ENCODE measurements at regions not wholly inside any gene's neighbourhood (a gene's known extent, or its start where the extent isn't known, plus 50 kb on each side); places are given as distances from the start of the nearest gene placed in this dataset.
A peak's percentile ranks its signal among the peaks of the same experiment; 100 is the strongest.

GRCh38 chr12:17982556-17982955 is 107.4 kb downstream of the RERGL start:
- Histone ChIP-seq H3K79me2 (ENCODE audit: control insufficient read depth, low read length) (no peaks in the 10 kb centered on the region), H3F3A (ENCODE audit: control insufficient read depth, insufficient read depth) (no peaks in the 10 kb centered on the region), H3K9me2 (replicated peaks; ENCODE audit: control insufficient read depth, low read length) (no peaks in the 10 kb centered on the region), H3K4me1 (ENCODE audit: control insufficient read depth, low read length) (no peaks in the 10 kb centered on the region), H3K27ac (ENCODE audit: low read depth, low read length) (no peak overlapping the region), H3K4me3 (ENCODE audit: low read length) (no peak overlapping the region), H3K9me3 (ENCODE audit: control insufficient read depth, insufficient read depth, low read length) (no peaks in the 10 kb centered on the region), H3K27me3 (ENCODE audit: control insufficient read depth, low read length) (no peaks in the 10 kb centered on the region), H4K20me1 (ENCODE audit: control insufficient read depth, insufficient read depth, low read depth, low read length) (no peaks in the 10 kb centered on the region), H3K36me3 (ENCODE audit: control insufficient read depth, low read length) (no peaks in the 10 kb centered on the region), H3K4me2 (ENCODE audit: low read length) (no peak overlapping the region)
- no peak for TF ChIP-seq CTCF (IDR thresholded peaks at IDR 0.05; ENCODE audit: low read depth, low read length, poor library complexity, severe bottlenecking)
- TF ChIP-seq EZH2phosphoT487 (IDR thresholded peaks at IDR 0.05; ENCODE audit: borderline replicate concordance, low read length): no peak

GRCh38 chr12:17976202-17976601 is 113.8 kb downstream of the RERGL start:
- Histone ChIP-seq H3K4me3 (ENCODE audit: low read length) (no peak overlapping the region), H3K27ac (ENCODE audit: low read depth, low read length) (no peak overlapping the region), H3F3A (ENCODE audit: control insufficient read depth, insufficient read depth) (no peaks in the 10 kb centered on the region), H3K4me1 (ENCODE audit: control insufficient read depth, low read length) (no peaks in the 10 kb centered on the region), H4K20me1 (ENCODE audit: control insufficient read depth, insufficient read depth, low read depth, low read length) (no peaks in the 10 kb centered on the region), H3K79me2 (ENCODE audit: control insufficient read depth, low read length) (no peaks in the 10 kb centered on the region), H3K27me3 (ENCODE audit: control insufficient read depth, low read length) (no peaks in the 10 kb centered on the region), H3K4me2 (ENCODE audit: low read length) (no peak overlapping the region), H3K36me3 (ENCODE audit: control insufficient read depth, low read length) (no peaks in the 10 kb centered on the region), H3K9me2 (replicated peaks; ENCODE audit: control insufficient read depth, low read length) (no peaks in the 10 kb centered on the region), H3K9me3 (ENCODE audit: control insufficient read depth, insufficient read depth, low read length) (no peaks in the 10 kb centered on the region)
- TF ChIP-seq EZH2phosphoT487 (IDR thresholded peaks at IDR 0.05; ENCODE audit: borderline replicate concordance, low read length): no peak
- TF ChIP-seq CTCF (IDR thresholded peaks at IDR 0.05; ENCODE audit: low read depth, low read length, poor library complexity, severe bottlenecking): peak; percentile 23

GRCh38 chr12:17975763-17976162 is 114.2 kb downstream of the RERGL start:
- no peak for TF ChIP-seq CTCF (IDR thresholded peaks at IDR 0.05; ENCODE audit: low read depth, low read length, poor library complexity, severe bottlenecking)
- TF ChIP-seq EZH2phosphoT487 (IDR thresholded peaks at IDR 0.05; ENCODE audit: borderline replicate concordance, low read length): no peak
- Histone ChIP-seq H3K27me3 (ENCODE audit: control insufficient read depth, low read length) (no peaks in the 10 kb centered on the region), H3K4me3 (ENCODE audit: low read length) (no peak overlapping the region), H3F3A (ENCODE audit: control insufficient read depth, insufficient read depth) (no peaks in the 10 kb centered on the region), H3K27ac (ENCODE audit: low read depth, low read length) (no peak overlapping the region), H3K4me1 (ENCODE audit: control insufficient read depth, low read length) (no peaks in the 10 kb centered on the region), H3K9me3 (ENCODE audit: control insufficient read depth, insufficient read depth, low read length) (no peaks in the 10 kb centered on the region), H3K36me3 (ENCODE audit: control insufficient read depth, low read length) (no peaks in the 10 kb centered on the region), H3K4me2 (ENCODE audit: low read length) (no peak overlapping the region), H4K20me1 (ENCODE audit: control insufficient read depth, insufficient read depth, low read depth, low read length) (no peaks in the 10 kb centered on the region), H3K79me2 (ENCODE audit: control insufficient read depth, low read length) (no peaks in the 10 kb centered on the region), H3K9me2 (replicated peaks; ENCODE audit: control insufficient read depth, low read length) (no peaks in the 10 kb centered on the region)

- Histone ChIP-seq H3K4me2 (ENCODE audit: low read length) (no peak overlapping the region), H3K4me1 (ENCODE audit: control insufficient read depth, low read length) (no peaks in the 10 kb centered on the region), H4K20me1 (ENCODE audit: control insufficient read depth, insufficient read depth, low read depth, low read length) (no peaks in the 10 kb centered on the region), H3K9me3 (ENCODE audit: control insufficient read depth, insufficient read depth, low read length) (no peaks in the 10 kb centered on the region), H3F3A (ENCODE audit: control insufficient read depth, insufficient read depth) (no peaks in the 10 kb centered on the region), H3K27ac (ENCODE audit: low read depth, low read length) (no peak overlapping the region), H3K9me2 (replicated peaks; ENCODE audit: control insufficient read depth, low read length) (no peaks in the 10 kb centered on the region), H3K27me3 (ENCODE audit: control insufficient read depth, low read length) (no peaks in the 10 kb centered on the region), H3K36me3 (ENCODE audit: control insufficient read depth, low read length) (no peaks in the 10 kb centered on the region), H3K4me3 (ENCODE audit: low read length) (no peak overlapping the region), H3K79me2 (ENCODE audit: control insufficient read depth, low read length) (no peaks in the 10 kb centered on the region)
- TF ChIP-seq EZH2phosphoT487 (IDR thresholded peaks at IDR 0.05; ENCODE audit: borderline replicate concordance, low read length) (no peak), CTCF (IDR thresholded peaks at IDR 0.05; ENCODE audit: low read depth, low read length, poor library complexity, severe bottlenecking) (no peak)
These were observed 114.8 kb downstream of the RERGL start for GRCh38 chr12:17975239-17975638.

Measured in DOHH2 (cell line).